Liver (tissue), 3 donors: ENCODE measurements at regions not wholly inside any gene's neighbourhood (a gene's known extent, or its start where the extent isn't known, plus 50 kb on each side); places are given as distances from the start of the nearest gene placed in this dataset.

Experiments
- CTCF ChIP-seq: fragments of 150-350 bp; IDR thresholded peaks from 2 replicates; pipeline ENCODE4 v1.5.1; 2017; ENCODE audit warnings: improper control_type of control experiment, low read depth, low read length; ENCODE audit not compliant: missing input control
- EGR1 ChIP-seq, 2 donors: IDR thresholded peaks; 2 replicates each; pipeline ENCODE4 v1.6.1; 2016 to 2018; ENCODE audit warnings: antibody characterized with exemption in 2 of 2, low read depth in 2 of 2
- FOXA1 ChIP-seq: IDR thresholded peaks from 2 replicates; pipeline ENCODE4 v1.6.1; 2016; ENCODE audit warnings: antibody characterized with exemption
- JUND ChIP-seq, 2 donors: IDR thresholded peaks; 2 replicates each; pipeline ENCODE4 v1.6.1; 2016; ENCODE audit warnings: antibody characterized with exemption in 2 of 2
- RAD21 ChIP-seq, 2 donors: IDR thresholded peaks; 2 replicates each; pipeline ENCODE4 v1.6.1; 2016; ENCODE audit warnings: antibody characterized with exemption in 2 of 2, mild to moderate bottlenecking in 2 of 2
- SP1 ChIP-seq: IDR thresholded peaks from 2 replicates; pipeline ENCODE4 v1.6.1; 2018; ENCODE audit warnings: antibody characterized with exemption, mild to moderate bottlenecking
- TAF1 ChIP-seq: conservative IDR thresholded peaks from 2 replicates; pipeline ENCODE4 v1.6.1; 2016; ENCODE audit warnings: antibody characterized with exemption, mild to moderate bottlenecking
- YY1 ChIP-seq: IDR thresholded peaks from 2 replicates; pipeline ENCODE4 v1.6.1; 2016; ENCODE audit warnings: antibody characterized with exemption, mild to moderate bottlenecking
- ZBTB33 ChIP-seq: IDR thresholded peaks from 2 replicates; pipeline ENCODE4 v1.6.1; 2016; ENCODE audit warnings: antibody characterized with exemption
- donor health status: healthy.
- donor health status: healthy.

GRCh38 chr16:75948441-75948840 is 222.2 kb upstream of the CPHXL start:
- TF ChIP-seq YY1 = no peak
- no peak for TF ChIP-seq TAF1
- TF ChIP-seq CTCF = no peak
- TF ChIP-seq FOXA1 = no peak
- TF ChIP-seq ZBTB33 = no peak
- TF ChIP-seq RAD21 (IDR thresholded peaks at IDR 0.05) = no peak
- TF ChIP-seq SP1 = no peak
- no peak for TF ChIP-seq EGR1 (IDR thresholded peaks at IDR 0.05; ENCODE audit: low read depth in 2 of 2)
- no peak for TF ChIP-seq JUND (IDR thresholded peaks at IDR 0.05)
